OCI-LY1 (cell line): ENCODE measurements at regions not wholly inside any gene's neighbourhood (a gene's known extent, or its start where the extent isn't known, plus 50 kb on each side); places are given as distances from the start of the nearest gene placed in this dataset.

Experiments used
- H2AFZ ChIP-seq: fragments of 200-600 bp; sonication (generic), shearing (Covaris generic); 2 replicates; pipeline ENCODE4 v1.6.0; 2014; ENCODE audit warnings: antibody characterized with exemption, mild to moderate bottlenecking, low read length
- H3F3A ChIP-seq: fragments of 200-600 bp; sonication (generic), shearing (Covaris generic); 2 replicates; pipeline ENCODE4 v1.6.0; 2014; ENCODE audit warnings: mild to moderate bottlenecking, antibody characterized with exemption, low read length, moderate library complexity; ENCODE audit not compliant: insufficient read depth
- H3K27ac ChIP-seq: fragments of 200-600 bp; sonication (generic); 2 replicates; pipeline ENCODE4 v1.5.1; 2014; ENCODE audit warnings: low read length, mixed run types, mild to moderate bottlenecking, low read depth; ENCODE audit not compliant: poor library complexity, severe bottlenecking
- H3K27me3 ChIP-seq: fragments of 200-600 bp; sonication (generic); 2 replicates; pipeline ENCODE4 v1.6.0; 2014; ENCODE audit warnings: antibody characterized with exemption, mild to moderate bottlenecking, low read length, moderate library complexity; ENCODE audit not compliant: insufficient read depth
- H3K36me3 ChIP-seq: fragments of 200-600 bp; sonication (generic); 2 replicates; pipeline ENCODE4 v1.6.1; 2014; ENCODE audit warnings: mild to moderate bottlenecking, antibody characterized with exemption, low read length, moderate library complexity, mixed read lengths; ENCODE audit not compliant: insufficient read depth
- H3K4me1 ChIP-seq: fragments of 200-600 bp; sonication (generic); 2 replicates; pipeline ENCODE4 v1.5.1; 2014; ENCODE audit warnings: mild to moderate bottlenecking, low read length, moderate library complexity; ENCODE audit not compliant: insufficient read depth, severe bottlenecking
- H3K4me2 ChIP-seq: fragments of 200-600 bp; sonication (generic), shearing (Covaris generic); 2 replicates; pipeline ENCODE4 v1.6.1; 2014; ENCODE audit warnings: low read length
- H3K4me3 ChIP-seq: fragments of 200-600 bp; sonication (generic); 2 replicates; pipeline ENCODE4 v1.5.1; 2014; ENCODE audit warnings: low read length, low read depth, mild to moderate bottlenecking, mixed read lengths; ENCODE audit not compliant: poor library complexity, severe bottlenecking
- H3K79me2 ChIP-seq: fragments of 200-600 bp; shearing (Covaris generic); 2 replicates; pipeline ENCODE4 v1.6.1; 2016; ENCODE audit warnings: mixed run types, low read length, mixed read lengths; ENCODE audit not compliant: insufficient read depth
- H3K9ac ChIP-seq: fragments of 200-600 bp; sonication (generic), shearing (Covaris generic); 2 replicates; pipeline ENCODE4 v1.6.1; 2014; ENCODE audit warnings: mild to moderate bottlenecking, low read length, mixed read lengths
- H3K9me2 ChIP-seq: fragments of 200-600 bp; sonication (generic), shearing (Covaris generic); 2 replicates; pipeline ENCODE4 v1.6.1; 2014; ENCODE audit warnings: low read depth, mild to moderate bottlenecking, low read length, mixed read lengths
- H3K9me3 ChIP-seq: fragments of 200-600 bp; shearing (Covaris generic); 2 replicates; pipeline ENCODE4 v1.6.1; 2014; ENCODE audit warnings: low read length, mixed read lengths
- H4K20me1 ChIP-seq: fragments of 200-600 bp; sonication (generic), shearing (Covaris generic); 2 replicates; pipeline ENCODE4 v1.6.0; 2016; ENCODE audit warnings: mild to moderate bottlenecking, low read length; ENCODE audit not compliant: insufficient read depth
- EZH2 ChIP-seq: fragments of 200-600 bp; sonication (generic), shearing (Covaris generic); IDR thresholded peaks from 2 replicates; pipeline ENCODE4 v1.8.0; 2017; ENCODE audit warnings: borderline replicate concordance, mixed run types, mild to moderate bottlenecking, antibody characterized with exemption, low read length, moderate library complexity, mixed read lengths
- TF ChIP-seq, protein P1 (sequence below): fragments of 200-600 bp; sonication (generic), shearing (Covaris generic); IDR thresholded peaks from 2 replicates; pipeline ENCODE4 v1.5.1; 2017; ENCODE audit warnings: mild to moderate bottlenecking, antibody characterized with exemption, low read length, moderate library complexity, mixed read lengths

DNA sequence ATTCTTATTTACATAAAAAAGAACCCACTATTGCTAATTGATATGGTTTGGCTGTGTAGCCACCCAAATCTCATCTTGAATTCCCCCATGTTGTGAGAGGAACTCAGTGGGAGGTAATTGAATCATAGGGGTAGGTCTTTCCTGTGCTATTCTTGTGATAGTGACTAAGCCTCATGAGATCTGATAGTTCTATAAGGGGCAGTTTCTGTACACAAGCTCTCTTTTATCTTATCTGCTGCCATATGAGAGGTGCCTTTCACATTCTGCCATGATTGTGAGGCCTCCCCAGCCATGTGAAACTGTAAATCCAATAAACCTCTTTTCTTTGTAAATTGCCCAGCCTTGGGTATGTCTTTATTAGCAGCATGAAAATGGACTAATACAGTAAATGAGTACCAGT lies 58.2 kb upstream of the PRR16 start:
- no peak overlapping the region for H3K4me2 ChIP-seq
- H3K27ac ChIP-seq, result no peak overlapping the region
- no peaks in the 10 kb centered on the region for H3K27me3 ChIP-seq
- H3K9me2 ChIP-seq, result no peaks in the 10 kb centered on the region
- TF ChIP-seq EZH2, result no peak
- TF ChIP-seq, protein P1, sequence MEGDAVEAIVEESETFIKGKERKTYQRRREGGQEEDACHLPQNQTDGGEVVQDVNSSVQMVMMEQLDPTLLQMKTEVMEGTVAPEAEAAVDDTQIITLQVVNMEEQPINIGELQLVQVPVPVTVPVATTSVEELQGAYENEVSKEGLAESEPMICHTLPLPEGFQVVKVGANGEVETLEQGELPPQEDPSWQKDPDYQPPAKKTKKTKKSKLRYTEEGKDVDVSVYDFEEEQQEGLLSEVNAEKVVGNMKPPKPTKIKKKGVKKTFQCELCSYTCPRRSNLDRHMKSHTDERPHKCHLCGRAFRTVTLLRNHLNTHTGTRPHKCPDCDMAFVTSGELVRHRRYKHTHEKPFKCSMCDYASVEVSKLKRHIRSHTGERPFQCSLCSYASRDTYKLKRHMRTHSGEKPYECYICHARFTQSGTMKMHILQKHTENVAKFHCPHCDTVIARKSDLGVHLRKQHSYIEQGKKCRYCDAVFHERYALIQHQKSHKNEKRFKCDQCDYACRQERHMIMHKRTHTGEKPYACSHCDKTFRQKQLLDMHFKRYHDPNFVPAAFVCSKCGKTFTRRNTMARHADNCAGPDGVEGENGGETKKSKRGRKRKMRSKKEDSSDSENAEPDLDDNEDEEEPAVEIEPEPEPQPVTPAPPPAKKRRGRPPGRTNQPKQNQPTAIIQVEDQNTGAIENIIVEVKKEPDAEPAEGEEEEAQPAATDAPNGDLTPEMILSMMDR, result no peak
- H3K4me1 ChIP-seq, result no peaks in the 10 kb centered on the region
- H3K79me2 ChIP-seq, result no peaks in the 10 kb centered on the region
- no peaks in the 10 kb centered on the region for H4K20me1 ChIP-seq
- H3K36me3 ChIP-seq, result no peaks in the 10 kb centered on the region
- H3K9me3 ChIP-seq, result no peaks in the 10 kb centered on the region
- H3K4me3 ChIP-seq, result no peak overlapping the region
- no peaks in the 10 kb centered on the region for H3F3A ChIP-seq
- no peak overlapping the region for H3K9ac ChIP-seq
- no peak overlapping the region for H2AFZ ChIP-seq

DNA sequence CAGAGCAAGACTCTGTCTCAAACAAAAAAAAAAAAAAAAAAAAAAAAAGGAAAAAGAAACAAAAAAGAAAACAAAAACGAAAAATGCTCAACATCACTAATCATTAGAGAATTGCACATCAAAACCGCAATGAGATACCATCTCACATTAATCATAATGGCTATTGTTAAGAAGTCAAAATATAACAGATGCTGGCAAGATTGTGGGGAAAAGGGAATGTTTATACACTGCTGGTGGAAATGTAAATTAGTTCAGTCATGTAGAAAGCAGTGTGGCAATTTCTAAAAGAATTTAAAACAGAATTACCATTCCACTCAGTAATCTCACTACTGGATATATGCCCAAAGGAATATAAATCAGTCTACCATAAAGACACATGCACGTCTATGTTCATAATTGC lies 50.4 kb upstream of the PRR16 start:
- no peaks in the 10 kb centered on the region for H4K20me1 ChIP-seq
- no peaks in the 10 kb centered on the region for H3K79me2 ChIP-seq
- H3K9me2 ChIP-seq, result no peaks in the 10 kb centered on the region
- H3K4me1 ChIP-seq, result no peaks in the 10 kb centered on the region
- H3K27ac ChIP-seq, result no peak overlapping the region
- H3F3A ChIP-seq, result no peaks in the 10 kb centered on the region
- no peak overlapping the region for H3K4me3 ChIP-seq
- no peaks in the 10 kb centered on the region for H3K9me3 ChIP-seq
- no peak overlapping the region for H2AFZ ChIP-seq
- H3K4me2 ChIP-seq, result no peak overlapping the region
- no peaks in the 10 kb centered on the region for H3K27me3 ChIP-seq
- no peaks in the 10 kb centered on the region for H3K36me3 ChIP-seq
- no peak overlapping the region for H3K9ac ChIP-seq
- TF ChIP-seq EZH2, result no peak
- TF ChIP-seq, protein P1, result no peak
